GM23338 (cell line): ENCODE measurements at regions not wholly inside any gene's neighbourhood (a gene's known extent, or its start where the extent isn't known, plus 50 kb on each side); places are given as distances from the start of the nearest gene placed in this dataset.

Experiments
- ATAC-seq: fragments of 200-7000 bp; cut with Tn5 transposase; 3 replicates; pipeline ENCODE4 v1.9.1; 2020
- DNase-seq: peaks from one replicate; pipeline ENCODE4 v3.0.0-alpha.2; 2015; ENCODE audit warnings: low spot score
- H2AFZ ChIP-seq: fragments of 200-600 bp; sonication (generic); 2 replicates; pipeline ENCODE4 v1.8.0; 2016; ENCODE audit warnings: antibody characterized with exemption, mild to moderate bottlenecking, moderate library complexity
- H3F3A ChIP-seq: fragments of 200-600 bp; sonication (generic); replicated peaks from 2 replicates; pipeline ENCODE4 v1.8.0; 2017; ENCODE audit warnings: antibody characterized with exemption, mixed run types, low read depth
- H3K27ac ChIP-seq: fragments of 200-600 bp; sonication (generic); 2 replicates; pipeline ENCODE4 v1.6.1; 2016; ENCODE audit warnings: low read depth
- H3K27me3 ChIP-seq: fragments of 200-600 bp; sonication (generic); 2 replicates; pipeline ENCODE4 v1.8.0; 2016; ENCODE audit warnings: mild to moderate bottlenecking, mixed run types, moderate library complexity; ENCODE audit not compliant: insufficient read depth
- H3K36me3 ChIP-seq: fragments of 200-600 bp; sonication (generic); 2 replicates; pipeline ENCODE4 v1.8.0; 2016; ENCODE audit warnings: mild to moderate bottlenecking; ENCODE audit not compliant: insufficient read depth
- H3K4me1 ChIP-seq: fragments of 200-600 bp; sonication (generic); 2 replicates; pipeline ENCODE4 v1.8.0; 2016; ENCODE audit warnings: mild to moderate bottlenecking, moderate library complexity; ENCODE audit not compliant: insufficient read depth
- H3K4me2 ChIP-seq: fragments of 200-600 bp; sonication (generic); 2 replicates; pipeline ENCODE4 v1.7.1; 2017; ENCODE audit warnings: mixed run types
- H3K4me3 ChIP-seq: fragments of 200-600 bp; sonication (generic); 2 replicates; pipeline ENCODE4 v1.6.1; 2016; ENCODE audit warnings: mixed run types
- H3K79me2 ChIP-seq: fragments of 200-600 bp; sonication (generic); replicated peaks from 2 replicates; pipeline ENCODE4 v1.8.0; 2017; ENCODE audit warnings: mild to moderate bottlenecking; ENCODE audit not compliant: insufficient read depth
- H3K9me2 ChIP-seq: fragments of 200-600 bp; sonication (generic); 2 replicates; pipeline ENCODE4 v1.8.0; 2017; ENCODE audit not compliant: insufficient read depth
- H4K20me1 ChIP-seq: fragments of 200-600 bp; sonication (generic); replicated peaks from 2 replicates; pipeline ENCODE4 v1.8.0; 2017; ENCODE audit warnings: mild to moderate bottlenecking; ENCODE audit not compliant: insufficient read depth
- H3K27ac Mint-ChIP-seq: 2 replicates; pipeline ENCODE4 v1.8.0; 2020; ENCODE audit warnings: inconsistent platforms, mild to moderate bottlenecking, moderate library complexity, mixed read lengths
- H3K27me3 Mint-ChIP-seq: 3 replicates; pipeline ENCODE4 v1.8.0; 2022; ENCODE audit warnings: low read depth, mild to moderate bottlenecking, moderate library complexity, mixed read lengths, inconsistent platforms; ENCODE audit not compliant: insufficient read depth, poor library complexity
- H3K36me3 Mint-ChIP-seq: 3 replicates; pipeline ENCODE4 v1.8.0; 2021; ENCODE audit warnings: low read depth, mild to moderate bottlenecking, inconsistent platforms, moderate library complexity, mixed read lengths
- H3K4me1 Mint-ChIP-seq: 3 replicates; pipeline ENCODE4 v1.8.0; 2020; ENCODE audit warnings: mild to moderate bottlenecking, inconsistent platforms, mixed read lengths
- H3K4me3 Mint-ChIP-seq: 3 replicates; pipeline ENCODE4 v1.8.0; 2021; ENCODE audit warnings: moderate library complexity, mild to moderate bottlenecking, inconsistent platforms, mixed read lengths
- H3K9me3 Mint-ChIP-seq: 3 replicates; pipeline ENCODE4 v1.8.0; 2020; ENCODE audit warnings: moderate library complexity, mild to moderate bottlenecking, inconsistent platforms, mixed read lengths
- CREB1 ChIP-seq: fragments of 250-450 bp; sonication (Bioruptor Pico); IDR thresholded peaks from 2 replicates; pipeline ENCODE4 v1.5.0; 2020; ENCODE audit warnings: low read depth, mild to moderate bottlenecking, moderate library complexity
- ETS1 ChIP-seq: IDR thresholded peaks from 2 replicates; pipeline ENCODE4 v1.6.1; 2016; ENCODE audit warnings: antibody characterized with exemption
- EZH2 ChIP-seq: fragments of 200-600 bp; sonication (generic); IDR thresholded peaks from one replicate; pipeline ENCODE4 v1.8.0; 2017; ENCODE audit warnings: antibody characterized with exemption, mild to moderate bottlenecking, low read depth; ENCODE audit not compliant: unreplicated experiment
- EZH2phosphoT487 ChIP-seq: fragments of 200-600 bp; sonication (generic); IDR thresholded peaks from one replicate; pipeline ENCODE4 v1.8.1; 2018; ENCODE audit warnings: antibody characterized with exemption; ENCODE audit not compliant: unreplicated experiment
- JUNB ChIP-seq: IDR thresholded peaks from one replicate; pipeline ENCODE4 v1.6.1; 2016; ENCODE audit warnings: antibody characterized with exemption; ENCODE audit not compliant: unreplicated experiment
- NANOG ChIP-seq: IDR thresholded peaks from 2 replicates; pipeline ENCODE4 v1.6.1; 2016; ENCODE audit warnings: antibody characterized with exemption, borderline replicate concordance
- POLR2AphosphoS5 ChIP-seq: IDR thresholded peaks from 2 replicates; pipeline ENCODE4 v1.6.1; 2016; ENCODE audit warnings: antibody characterized with exemption, low read depth
- STAT1 ChIP-seq: IDR thresholded peaks from one replicate; pipeline ENCODE4 v1.6.1; 2016; ENCODE audit warnings: antibody characterized with exemption; ENCODE audit not compliant: unreplicated experiment
- ZNF114 ChIP-seq: fragments of 250-450 bp; sonication (Bioruptor Pico); IDR thresholded peaks from 2 replicates; pipeline ENCODE4 v1.5.0; 2020; ENCODE audit warnings: mild to moderate bottlenecking, moderate library complexity
- ZNF331 ChIP-seq: fragments of 250-450 bp; sonication (Bioruptor Pico); IDR thresholded peaks from 2 replicates; pipeline ENCODE4 v1.5.0; 2020; ENCODE audit warnings: low read depth, mild to moderate bottlenecking, moderate library complexity
- TF ChIP-seq, protein P1 (sequence below): fragments of 250-450 bp; sonication (Bioruptor Pico); IDR thresholded peaks from 2 replicates; pipeline ENCODE4 v1.5.0; 2020; ENCODE audit warnings: mild to moderate bottlenecking, moderate library complexity
- TF ChIP-seq, protein P2 (sequence below), 2 experiments: fragments of 200-600 bp in 1 of 2; sonication (generic) in 1 of 2; conservative IDR thresholded peaks; 2 replicates each; pipeline versions ENCODE4 v1.5.1 to v1.6.1; 2016 to 2017; ENCODE audit warnings: antibody characterized with exemption in 2 of 2, low read depth in 2 of 2, mild to moderate bottlenecking in 2 of 2, moderate library complexity in 1 of 2
- TF ChIP-seq, protein P3 (sequence below): IDR thresholded peaks from one replicate; pipeline ENCODE4 v1.6.1; 2018; ENCODE audit warnings: antibody characterized with exemption; ENCODE audit not compliant: unreplicated experiment

GRCh38 chr2:16214861-16215260 lies 274.5 kb downstream of the MYCN start:
- Histone ChIP-seq H3F3A (no peaks in the 10 kb centered on the region), H3K4me3 (no peak overlapping the region), H3K4me2 (no peak overlapping the region), H3K79me2 (no peaks in the 10 kb centered on the region), H3K4me1 (peaks cover 3% of the 10 kb centered on the region; the same call in 1 of the 2 replicates), H3K27ac (no peak overlapping the region), H3K9me2 (no peaks in the 10 kb centered on the region), H2AFZ (no peak overlapping the region), H3K27me3 (no peaks in the 10 kb centered on the region), H3K36me3 (no peaks in the 10 kb centered on the region), H4K20me1 (no peaks in the 10 kb centered on the region)
- TF ChIP-seq CREB1 (CRISPR knock-in tag), result no peak
- TF ChIP-seq EZH2, result no peak
- TF ChIP-seq, protein P1, sequence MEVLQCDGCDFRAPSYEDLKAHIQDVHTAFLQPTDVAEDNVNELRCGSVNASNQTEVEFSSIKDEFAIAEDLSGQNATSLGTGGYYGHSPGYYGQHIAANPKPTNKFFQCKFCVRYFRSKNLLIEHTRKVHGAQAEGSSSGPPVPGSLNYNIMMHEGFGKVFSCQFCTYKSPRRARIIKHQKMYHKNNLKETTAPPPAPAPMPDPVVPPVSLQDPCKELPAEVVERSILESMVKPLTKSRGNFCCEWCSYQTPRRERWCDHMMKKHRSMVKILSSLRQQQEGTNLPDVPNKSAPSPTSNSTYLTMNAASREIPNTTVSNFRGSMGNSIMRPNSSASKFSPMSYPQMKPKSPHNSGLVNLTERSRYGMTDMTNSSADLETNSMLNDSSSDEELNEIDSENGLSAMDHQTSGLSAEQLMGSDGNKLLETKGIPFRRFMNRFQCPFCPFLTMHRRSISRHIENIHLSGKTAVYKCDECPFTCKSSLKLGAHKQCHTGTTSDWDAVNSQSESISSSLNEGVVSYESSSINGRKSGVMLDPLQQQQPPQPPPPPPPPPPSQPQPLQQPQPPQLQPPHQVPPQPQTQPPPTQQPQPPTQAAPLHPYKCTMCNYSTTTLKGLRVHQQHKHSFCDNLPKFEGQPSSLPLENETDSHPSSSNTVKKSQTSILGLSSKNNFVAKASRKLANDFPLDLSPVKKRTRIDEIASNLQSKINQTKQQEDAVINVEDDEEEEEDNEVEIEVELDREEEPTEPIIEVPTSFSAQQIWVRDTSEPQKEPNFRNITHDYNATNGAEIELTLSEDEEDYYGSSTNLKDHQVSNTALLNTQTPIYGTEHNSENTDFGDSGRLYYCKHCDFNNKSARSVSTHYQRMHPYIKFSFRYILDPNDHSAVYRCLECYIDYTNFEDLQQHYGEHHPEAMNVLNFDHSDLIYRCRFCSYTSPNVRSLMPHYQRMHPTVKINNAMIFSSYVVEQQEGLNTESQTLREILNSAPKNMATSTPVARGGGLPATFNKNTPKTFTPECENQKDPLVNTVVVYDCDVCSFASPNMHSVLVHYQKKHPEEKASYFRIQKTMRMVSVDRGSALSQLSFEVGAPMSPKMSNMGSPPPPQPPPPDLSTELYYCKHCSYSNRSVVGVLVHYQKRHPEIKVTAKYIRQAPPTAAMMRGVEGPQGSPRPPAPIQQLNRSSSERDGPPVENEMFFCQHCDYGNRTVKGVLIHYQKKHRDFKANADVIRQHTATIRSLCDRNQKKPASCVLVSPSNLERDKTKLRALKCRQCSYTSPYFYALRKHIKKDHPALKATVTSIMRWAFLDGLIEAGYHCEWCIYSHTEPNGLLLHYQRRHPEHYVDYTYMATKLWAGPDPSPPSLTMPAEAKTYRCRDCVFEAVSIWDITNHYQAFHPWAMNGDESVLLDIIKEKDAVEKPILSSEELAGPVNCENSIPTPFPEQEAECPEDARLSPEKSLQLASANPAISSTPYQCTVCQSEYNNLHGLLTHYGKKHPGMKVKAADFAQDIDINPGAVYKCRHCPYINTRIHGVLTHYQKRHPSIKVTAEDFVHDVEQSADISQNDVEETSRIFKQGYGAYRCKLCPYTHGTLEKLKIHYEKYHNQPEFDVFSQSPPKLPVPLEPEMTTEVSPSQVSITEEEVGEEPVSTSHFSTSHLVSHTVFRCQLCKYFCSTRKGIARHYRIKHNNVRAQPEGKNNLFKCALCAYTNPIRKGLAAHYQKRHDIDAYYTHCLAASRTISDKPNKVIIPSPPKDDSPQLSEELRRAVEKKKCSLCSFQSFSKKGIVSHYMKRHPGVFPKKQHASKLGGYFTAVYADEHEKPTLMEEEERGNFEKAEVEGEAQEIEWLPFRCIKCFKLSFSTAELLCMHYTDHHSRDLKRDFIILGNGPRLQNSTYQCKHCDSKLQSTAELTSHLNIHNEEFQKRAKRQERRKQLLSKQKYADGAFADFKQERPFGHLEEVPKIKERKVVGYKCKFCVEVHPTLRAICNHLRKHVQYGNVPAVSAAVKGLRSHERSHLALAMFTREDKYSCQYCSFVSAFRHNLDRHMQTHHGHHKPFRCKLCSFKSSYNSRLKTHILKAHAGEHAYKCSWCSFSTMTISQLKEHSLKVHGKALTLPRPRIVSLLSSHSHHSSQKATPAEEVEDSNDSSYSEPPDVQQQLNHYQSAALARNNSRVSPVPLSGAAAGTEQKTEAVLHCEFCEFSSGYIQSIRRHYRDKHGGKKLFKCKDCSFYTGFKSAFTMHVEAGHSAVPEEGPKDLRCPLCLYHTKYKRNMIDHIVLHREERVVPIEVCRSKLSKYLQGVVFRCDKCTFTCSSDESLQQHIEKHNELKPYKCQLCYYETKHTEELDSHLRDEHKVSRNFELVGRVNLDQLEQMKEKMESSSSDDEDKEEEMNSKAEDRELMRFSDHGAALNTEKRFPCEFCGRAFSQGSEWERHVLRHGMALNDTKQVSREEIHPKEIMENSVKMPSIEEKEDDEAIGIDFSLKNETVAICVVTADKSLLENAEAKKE (CRISPR knock-in tag), result no peak
- TF ChIP-seq JUNB, result no peak
- TF ChIP-seq POLR2AphosphoS5, result no peak
- TF ChIP-seq ZNF331 (CRISPR knock-in tag), result no peak
- TF ChIP-seq EZH2phosphoT487, result no peak
- TF ChIP-seq, protein P2, sequence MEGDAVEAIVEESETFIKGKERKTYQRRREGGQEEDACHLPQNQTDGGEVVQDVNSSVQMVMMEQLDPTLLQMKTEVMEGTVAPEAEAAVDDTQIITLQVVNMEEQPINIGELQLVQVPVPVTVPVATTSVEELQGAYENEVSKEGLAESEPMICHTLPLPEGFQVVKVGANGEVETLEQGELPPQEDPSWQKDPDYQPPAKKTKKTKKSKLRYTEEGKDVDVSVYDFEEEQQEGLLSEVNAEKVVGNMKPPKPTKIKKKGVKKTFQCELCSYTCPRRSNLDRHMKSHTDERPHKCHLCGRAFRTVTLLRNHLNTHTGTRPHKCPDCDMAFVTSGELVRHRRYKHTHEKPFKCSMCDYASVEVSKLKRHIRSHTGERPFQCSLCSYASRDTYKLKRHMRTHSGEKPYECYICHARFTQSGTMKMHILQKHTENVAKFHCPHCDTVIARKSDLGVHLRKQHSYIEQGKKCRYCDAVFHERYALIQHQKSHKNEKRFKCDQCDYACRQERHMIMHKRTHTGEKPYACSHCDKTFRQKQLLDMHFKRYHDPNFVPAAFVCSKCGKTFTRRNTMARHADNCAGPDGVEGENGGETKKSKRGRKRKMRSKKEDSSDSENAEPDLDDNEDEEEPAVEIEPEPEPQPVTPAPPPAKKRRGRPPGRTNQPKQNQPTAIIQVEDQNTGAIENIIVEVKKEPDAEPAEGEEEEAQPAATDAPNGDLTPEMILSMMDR (conservative IDR thresholded peaks at IDR 0.05; ENCODE audit: low read depth in 2 of 2), result no peak
- TF ChIP-seq STAT1, result no peak
- TF ChIP-seq, protein P3, sequence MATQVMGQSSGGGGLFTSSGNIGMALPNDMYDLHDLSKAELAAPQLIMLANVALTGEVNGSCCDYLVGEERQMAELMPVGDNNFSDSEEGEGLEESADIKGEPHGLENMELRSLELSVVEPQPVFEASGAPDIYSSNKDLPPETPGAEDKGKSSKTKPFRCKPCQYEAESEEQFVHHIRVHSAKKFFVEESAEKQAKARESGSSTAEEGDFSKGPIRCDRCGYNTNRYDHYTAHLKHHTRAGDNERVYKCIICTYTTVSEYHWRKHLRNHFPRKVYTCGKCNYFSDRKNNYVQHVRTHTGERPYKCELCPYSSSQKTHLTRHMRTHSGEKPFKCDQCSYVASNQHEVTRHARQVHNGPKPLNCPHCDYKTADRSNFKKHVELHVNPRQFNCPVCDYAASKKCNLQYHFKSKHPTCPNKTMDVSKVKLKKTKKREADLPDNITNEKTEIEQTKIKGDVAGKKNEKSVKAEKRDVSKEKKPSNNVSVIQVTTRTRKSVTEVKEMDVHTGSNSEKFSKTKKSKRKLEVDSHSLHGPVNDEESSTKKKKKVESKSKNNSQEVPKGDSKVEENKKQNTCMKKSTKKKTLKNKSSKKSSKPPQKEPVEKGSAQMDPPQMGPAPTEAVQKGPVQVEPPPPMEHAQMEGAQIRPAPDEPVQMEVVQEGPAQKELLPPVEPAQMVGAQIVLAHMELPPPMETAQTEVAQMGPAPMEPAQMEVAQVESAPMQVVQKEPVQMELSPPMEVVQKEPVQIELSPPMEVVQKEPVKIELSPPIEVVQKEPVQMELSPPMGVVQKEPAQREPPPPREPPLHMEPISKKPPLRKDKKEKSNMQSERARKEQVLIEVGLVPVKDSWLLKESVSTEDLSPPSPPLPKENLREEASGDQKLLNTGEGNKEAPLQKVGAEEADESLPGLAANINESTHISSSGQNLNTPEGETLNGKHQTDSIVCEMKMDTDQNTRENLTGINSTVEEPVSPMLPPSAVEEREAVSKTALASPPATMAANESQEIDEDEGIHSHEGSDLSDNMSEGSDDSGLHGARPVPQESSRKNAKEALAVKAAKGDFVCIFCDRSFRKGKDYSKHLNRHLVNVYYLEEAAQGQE, result no peak
- TF ChIP-seq ETS1, result no peak
- no peak for TF ChIP-seq NANOG
- no peak for TF ChIP-seq ZNF114
- peaks cover 7% of the 10 kb centered on the region; the same call in 2 of the 3 replicates for H3K9me3 Mint-ChIP-seq
- peaks cover 10% of the 10 kb centered on the region for H3K4me1 Mint-ChIP-seq
- ATAC-seq (no peak), DNase-seq (no peak)
- H3K27me3 Mint-ChIP-seq, result peaks cover 7% of the 10 kb centered on the region
- no peak overlapping the region for H3K4me3 Mint-ChIP-seq
- H3K27ac Mint-ChIP-seq, result no peak overlapping the region
- H3K36me3 Mint-ChIP-seq, result peaks cover 4% of the 10 kb centered on the region; the same call in 1 of the 3 replicates
